ENCODE measurements at regions not wholly inside any gene's neighbourhood (a gene's known extent, or its start where the extent isn't known, plus 50 kb on each side); places are given as distances from the start of the nearest gene placed in this dataset.

DNA sequence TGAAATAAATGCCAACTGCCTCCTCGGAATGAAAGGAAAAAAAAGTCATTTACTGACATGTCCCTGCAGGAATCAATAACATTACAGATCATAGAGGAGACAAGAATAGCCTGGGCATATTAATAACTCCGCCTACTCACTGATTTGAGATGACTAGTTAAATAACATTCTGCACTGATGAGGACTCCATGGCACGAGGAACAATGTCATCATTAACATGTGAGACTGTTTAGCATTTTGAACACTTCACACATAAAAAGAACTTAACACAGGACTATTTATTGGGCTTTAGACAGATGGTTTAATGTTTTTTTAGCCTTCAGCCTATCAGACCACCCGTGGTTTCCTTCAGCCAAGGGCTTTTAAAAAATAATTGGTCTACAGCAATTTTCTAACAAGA, 170.1 kb downstream of the OLFM4 start:
- TF ChIP-seq, protein P1, sequence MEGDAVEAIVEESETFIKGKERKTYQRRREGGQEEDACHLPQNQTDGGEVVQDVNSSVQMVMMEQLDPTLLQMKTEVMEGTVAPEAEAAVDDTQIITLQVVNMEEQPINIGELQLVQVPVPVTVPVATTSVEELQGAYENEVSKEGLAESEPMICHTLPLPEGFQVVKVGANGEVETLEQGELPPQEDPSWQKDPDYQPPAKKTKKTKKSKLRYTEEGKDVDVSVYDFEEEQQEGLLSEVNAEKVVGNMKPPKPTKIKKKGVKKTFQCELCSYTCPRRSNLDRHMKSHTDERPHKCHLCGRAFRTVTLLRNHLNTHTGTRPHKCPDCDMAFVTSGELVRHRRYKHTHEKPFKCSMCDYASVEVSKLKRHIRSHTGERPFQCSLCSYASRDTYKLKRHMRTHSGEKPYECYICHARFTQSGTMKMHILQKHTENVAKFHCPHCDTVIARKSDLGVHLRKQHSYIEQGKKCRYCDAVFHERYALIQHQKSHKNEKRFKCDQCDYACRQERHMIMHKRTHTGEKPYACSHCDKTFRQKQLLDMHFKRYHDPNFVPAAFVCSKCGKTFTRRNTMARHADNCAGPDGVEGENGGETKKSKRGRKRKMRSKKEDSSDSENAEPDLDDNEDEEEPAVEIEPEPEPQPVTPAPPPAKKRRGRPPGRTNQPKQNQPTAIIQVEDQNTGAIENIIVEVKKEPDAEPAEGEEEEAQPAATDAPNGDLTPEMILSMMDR (IDR thresholded peaks at IDR 0.05; ENCODE audit: insufficient read depth, low read length, poor library complexity, severe bottlenecking) = no peak
- H3K27me3 ChIP-seq (ENCODE audit: control insufficient read depth, insufficient read depth, low read length) = peaks cover 25% of the 10 kb centered on the region
- H3K36me3 ChIP-seq (ENCODE audit: control insufficient read depth, insufficient read depth, low read length) = no peaks in the 10 kb centered on the region
- H3K4me3 ChIP-seq (ENCODE audit: low read depth, low read length) = no peak overlapping the region
- no peak for DNase-seq (ENCODE audit: low read depth)

DNA sequence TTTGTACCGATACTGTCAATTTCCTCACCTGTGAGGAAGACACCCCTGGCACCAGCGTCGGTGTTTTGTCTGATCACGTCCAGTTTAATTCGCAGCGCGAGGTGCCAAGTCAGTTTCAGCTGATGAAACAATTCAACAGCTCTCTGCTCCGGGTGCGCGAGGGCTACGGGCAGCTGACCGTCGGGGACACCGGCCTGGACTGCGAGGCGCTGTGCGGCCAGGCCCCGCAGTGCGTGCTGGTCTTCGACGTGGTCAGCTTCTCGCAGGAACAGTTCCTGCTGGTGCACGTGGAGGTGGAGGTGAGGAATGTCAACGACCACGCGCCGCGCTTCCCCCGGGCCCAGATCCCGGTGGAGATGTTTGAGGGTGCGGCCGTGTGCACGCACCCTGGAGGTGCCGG, 171.5 kb downstream of the OLFM4 start:
- DNase-seq (ENCODE audit: low read depth) = no peak
- Histone ChIP-seq H3K4me3 (ENCODE audit: low read depth, low read length) (no peak overlapping the region), H3K36me3 (ENCODE audit: control insufficient read depth, insufficient read depth, low read length) (no peaks in the 10 kb centered on the region), H3K27me3 (ENCODE audit: control insufficient read depth, insufficient read depth, low read length) (peaks cover 25% of the 10 kb centered on the region)
- TF ChIP-seq, protein P1 (IDR thresholded peaks at IDR 0.05; ENCODE audit: insufficient read depth, low read length, poor library complexity, severe bottlenecking) = no peak

DNA sequence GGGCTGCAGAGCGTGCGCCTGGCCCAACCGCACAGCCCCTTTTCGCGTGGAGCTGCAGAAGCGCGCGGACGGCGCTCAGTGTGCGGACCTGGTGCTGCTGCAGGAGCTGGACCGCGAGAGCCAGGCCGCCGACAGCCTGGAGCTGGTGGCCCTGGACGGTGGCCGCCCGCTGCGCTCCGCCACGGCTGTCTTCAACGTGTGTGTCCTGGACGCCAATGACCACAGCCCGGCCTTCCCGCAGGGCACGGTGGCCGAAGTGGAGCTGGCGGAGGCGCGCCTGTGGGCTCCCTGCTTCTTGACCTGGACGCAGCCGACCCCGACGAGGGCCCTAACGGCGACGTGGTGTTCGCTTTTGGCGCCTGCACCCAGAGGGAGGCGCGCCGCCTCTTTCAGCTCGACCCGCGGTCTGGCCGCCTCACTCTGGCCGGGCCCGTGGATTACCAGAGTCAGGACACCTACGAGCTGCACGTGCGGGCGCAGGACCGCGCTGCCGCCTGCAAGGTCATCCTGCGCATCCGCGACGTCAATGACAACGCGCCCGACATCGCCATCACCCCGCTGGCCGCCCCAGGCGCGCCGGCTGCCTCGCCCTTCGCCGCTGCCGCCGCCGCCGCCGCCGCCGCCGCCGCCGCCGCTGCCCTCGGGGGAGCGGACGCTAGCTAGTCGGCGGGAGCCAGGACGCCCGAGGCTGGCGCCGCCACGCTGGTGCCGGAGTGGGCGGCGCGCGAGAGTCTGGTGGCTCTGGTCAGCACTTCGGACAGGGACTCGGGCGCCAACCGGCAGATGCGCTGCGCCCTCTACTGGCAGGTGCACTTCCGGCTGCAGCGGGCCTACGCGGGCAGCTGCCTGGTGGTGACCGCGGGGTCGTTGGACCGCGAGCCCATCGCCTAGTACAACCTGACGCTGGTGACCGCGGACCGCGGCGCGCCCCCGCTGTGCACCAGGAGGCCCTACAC, 172.2 kb downstream of the OLFM4 start:
- no peak for DNase-seq (ENCODE audit: low read depth)
- Histone ChIP-seq H3K4me3 (ENCODE audit: low read depth, low read length) (no peak overlapping the region), H3K27me3 (ENCODE audit: control insufficient read depth, insufficient read depth, low read length) (peaks cover 25% of the 10 kb centered on the region), H3K36me3 (ENCODE audit: control insufficient read depth, insufficient read depth, low read length) (no peaks in the 10 kb centered on the region)
- TF ChIP-seq, protein P1 (IDR thresholded peaks at IDR 0.05; ENCODE audit: insufficient read depth, low read length, poor library complexity, severe bottlenecking) = peak; percentile 69

DNA sequence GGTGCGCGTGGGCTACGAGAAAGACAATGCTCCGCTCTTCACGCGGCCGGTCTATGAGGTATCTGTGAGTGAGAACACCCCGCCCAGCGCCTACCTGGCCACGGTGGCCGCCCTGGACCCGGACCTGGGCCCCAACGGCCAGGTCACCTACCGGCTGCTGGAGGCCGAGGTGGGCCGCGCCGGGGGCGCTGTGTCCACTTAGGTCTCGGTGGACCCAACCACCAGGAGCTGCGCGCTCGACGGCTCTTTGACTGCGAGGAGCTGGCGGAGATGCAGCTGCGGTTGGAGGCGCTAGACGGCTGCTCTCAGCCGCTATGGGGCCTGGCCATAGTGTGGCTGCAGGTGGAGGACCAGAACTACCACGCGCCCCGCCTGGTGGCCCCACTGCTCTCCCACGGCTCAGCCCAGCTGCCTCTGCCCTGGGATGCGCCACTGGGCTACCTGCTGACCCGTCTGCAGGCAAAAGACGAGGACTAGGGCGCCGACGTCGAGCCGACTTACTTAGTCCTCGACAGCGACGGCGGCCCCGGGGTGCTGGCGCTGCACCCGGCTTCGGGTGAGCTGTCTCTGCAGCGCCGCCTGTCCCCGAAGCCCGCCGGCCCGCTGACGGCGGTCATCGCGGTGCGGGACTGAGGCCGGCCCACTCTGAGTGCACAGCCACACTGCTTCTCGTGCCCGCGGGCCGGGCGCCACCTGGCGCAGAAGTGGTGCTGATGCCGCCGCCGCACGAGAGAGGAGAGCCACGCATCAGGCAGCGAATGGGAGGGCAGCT, 173.0 kb downstream of the OLFM4 start:
- H3K27me3 ChIP-seq (ENCODE audit: control insufficient read depth, insufficient read depth, low read length) = peaks cover 25% of the 10 kb centered on the region
- H3K4me3 ChIP-seq (ENCODE audit: low read depth, low read length) = no peak overlapping the region
- DNase-seq (ENCODE audit: low read depth) = no peak
- H3K36me3 ChIP-seq (ENCODE audit: control insufficient read depth, insufficient read depth, low read length) = no peaks in the 10 kb centered on the region
- TF ChIP-seq, protein P1 (IDR thresholded peaks at IDR 0.05; ENCODE audit: insufficient read depth, low read length, poor library complexity, severe bottlenecking) = no peak

DNA sequence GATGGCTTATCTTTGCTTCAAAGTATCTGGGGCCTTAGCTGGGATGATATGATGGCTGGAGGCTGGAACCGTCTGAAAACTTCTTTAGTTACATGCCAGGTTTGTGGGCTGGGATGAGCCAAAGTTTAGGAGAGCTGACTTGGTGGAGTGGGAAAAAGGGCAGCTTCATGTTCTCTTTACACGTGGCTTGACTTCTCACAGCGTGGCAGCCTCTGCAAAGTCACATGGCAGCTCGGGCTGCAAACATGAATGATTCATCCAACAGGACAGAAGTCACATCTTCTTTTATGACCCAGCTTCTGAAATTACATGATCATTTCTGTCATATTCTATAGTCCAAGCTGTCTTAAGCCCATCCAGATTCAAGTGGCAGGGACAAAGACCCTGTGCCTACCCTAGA, 176.0 kb downstream of the OLFM4 start:
- TF ChIP-seq, protein P1 (IDR thresholded peaks at IDR 0.05; ENCODE audit: insufficient read depth, low read length, poor library complexity, severe bottlenecking) = no peak

More for the DNA sequence above, 176.0 kb downstream of the OLFM4 start:
- Histone ChIP-seq H3K4me3 (ENCODE audit: low read depth, low read length) (no peak overlapping the region), H3K36me3 (ENCODE audit: control insufficient read depth, insufficient read depth, low read length) (no peaks in the 10 kb centered on the region), H3K27me3 (ENCODE audit: control insufficient read depth, insufficient read depth, low read length) (peaks cover 25% of the 10 kb centered on the region)
- no peak for DNase-seq (ENCODE audit: low read depth)
